Activated T-helper 1 cell treated with anti-CD3 and anti-CD28 coated beads, Interleukin-12 subunit alpha, Interleukin-12 subunit beta, Interleukin-2, Interleukin-4 antibody, amounts not matched to agents 30 ng/mL and 10 ng/mL and 1 ng/mL, durations not matched to agents 14 hours and 24 hours and 36 hours (primary cell): ENCODE measurements at regions not wholly inside any gene's neighbourhood (a gene's known extent, or its start where the extent isn't known, plus 50 kb on each side); places are given as distances from the start of the nearest gene placed in this dataset.

Experiments used
- DNase-seq: peaks from one replicate; pipeline ENCODE4 v3.0.0; 2021; ENCODE audit warnings: low spot score
- H3K27ac Mint-ChIP-seq: one replicate; pipeline ENCODE4 v1.8.0; 2021; ENCODE audit warnings: mild to moderate bottlenecking, mixed read lengths
- H3K27me3 Mint-ChIP-seq: one replicate; pipeline ENCODE4 v1.8.0; 2022; ENCODE audit warnings: mild to moderate bottlenecking, moderate library complexity, mixed read lengths; ENCODE audit not compliant: insufficient read depth
- H3K36me3 Mint-ChIP-seq: one replicate; pipeline ENCODE4 v1.8.0; 2021; ENCODE audit warnings: low read depth, mixed read lengths
- H3K4me1 Mint-ChIP-seq: one replicate; pipeline ENCODE4 v1.8.0; 2021; ENCODE audit warnings: low read depth, mixed read lengths
- H3K4me3 Mint-ChIP-seq: one replicate; pipeline ENCODE4 v1.8.0; 2021; ENCODE audit warnings: mild to moderate bottlenecking, moderate library complexity, mixed read lengths
- H3K9me3 Mint-ChIP-seq: one replicate; pipeline ENCODE4 v1.8.0; 2021; ENCODE audit warnings: mixed read lengths
- intact Hi-C: fragments of 100-400 bp; cut with micrococcal nuclease; formaldehyde crosslinking; loops from one replicate; pipeline ENCODE4 v1.15.1; 2024

DNA sequence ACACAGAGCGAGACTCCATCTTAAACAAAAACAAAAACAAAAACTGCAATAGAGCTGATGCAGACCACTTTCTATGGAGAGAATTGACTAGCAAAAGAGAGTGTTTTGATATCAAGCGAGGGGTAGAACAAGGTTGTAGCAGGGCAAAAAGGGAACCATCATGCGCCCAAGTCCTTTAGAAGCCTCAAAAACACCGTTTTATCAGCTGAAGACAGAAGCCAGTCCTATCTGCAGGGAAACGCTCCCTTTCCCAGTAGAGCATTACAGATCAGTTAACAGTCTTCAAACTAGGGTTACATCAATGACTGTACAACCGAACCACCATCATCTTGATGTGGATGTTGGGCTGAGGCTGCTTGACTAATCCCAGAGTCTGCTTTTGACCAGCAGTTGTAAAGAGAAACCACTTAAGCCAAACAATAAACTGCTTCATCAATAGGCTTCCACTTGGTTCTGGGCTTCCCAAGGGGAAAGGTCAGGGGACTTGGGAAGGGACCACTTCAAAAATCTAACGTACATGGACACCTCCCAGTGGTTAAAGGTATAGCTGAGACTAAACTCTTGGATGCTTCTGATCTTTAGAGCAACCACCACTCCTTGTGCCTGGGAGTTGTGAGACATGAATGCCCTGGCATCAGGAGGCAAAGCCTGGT lies 59.6 kb upstream of the SPDEF start:
- Mint-ChIP-seq H3K4me3 (no peak overlapping the region), H3K27ac (no peak overlapping the region), H3K36me3 (peaks cover 9% of the 10 kb centered on the region)

GRCh38 chr6:34610819-34611477 lies 54.8 kb upstream of the SPDEF start:
- Mint-ChIP-seq H3K27me3 (no peaks in the 10 kb centered on the region), H3K9me3 (no peaks in the 10 kb centered on the region), H3K4me1 (peaks cover 36% of the 10 kb centered on the region), H3K36me3 (peaks cover 13% of the 10 kb centered on the region), H3K4me3 (no peak overlapping the region), H3K27ac (no peak overlapping the region)
- DNase-seq: no peak
- intact Hi-C loops: no loop called here

More for the DNA sequence above, 59.6 kb upstream of the SPDEF start:
- Mint-ChIP-seq H3K4me1 (peaks cover 7% of the 10 kb centered on the region), H3K9me3 (no peaks in the 10 kb centered on the region), H3K27me3 (no peaks in the 10 kb centered on the region)
- intact Hi-C loops: no loop called here
- DNase-seq: no peak

- Mint-ChIP-seq H3K36me3 (peaks cover 11% of the 10 kb centered on the region), H3K4me3 (no peak overlapping the region), H3K9me3 (no peaks in the 10 kb centered on the region), H3K4me1 (peaks cover 36% of the 10 kb centered on the region), H3K27ac (no peak overlapping the region), H3K27me3 (no peaks in the 10 kb centered on the region)
- intact Hi-C loops: loop anchor here (1.0 kb wide), 9 partner anchors 48 to 444 kb away; partner anchors contain the start of genes ILRUN, RPS10 and SMIM29
- no peak for DNase-seq
These were observed 52.4 kb upstream of the SPDEF start for GRCh38 chr6:34608321-34609091.

DNA sequence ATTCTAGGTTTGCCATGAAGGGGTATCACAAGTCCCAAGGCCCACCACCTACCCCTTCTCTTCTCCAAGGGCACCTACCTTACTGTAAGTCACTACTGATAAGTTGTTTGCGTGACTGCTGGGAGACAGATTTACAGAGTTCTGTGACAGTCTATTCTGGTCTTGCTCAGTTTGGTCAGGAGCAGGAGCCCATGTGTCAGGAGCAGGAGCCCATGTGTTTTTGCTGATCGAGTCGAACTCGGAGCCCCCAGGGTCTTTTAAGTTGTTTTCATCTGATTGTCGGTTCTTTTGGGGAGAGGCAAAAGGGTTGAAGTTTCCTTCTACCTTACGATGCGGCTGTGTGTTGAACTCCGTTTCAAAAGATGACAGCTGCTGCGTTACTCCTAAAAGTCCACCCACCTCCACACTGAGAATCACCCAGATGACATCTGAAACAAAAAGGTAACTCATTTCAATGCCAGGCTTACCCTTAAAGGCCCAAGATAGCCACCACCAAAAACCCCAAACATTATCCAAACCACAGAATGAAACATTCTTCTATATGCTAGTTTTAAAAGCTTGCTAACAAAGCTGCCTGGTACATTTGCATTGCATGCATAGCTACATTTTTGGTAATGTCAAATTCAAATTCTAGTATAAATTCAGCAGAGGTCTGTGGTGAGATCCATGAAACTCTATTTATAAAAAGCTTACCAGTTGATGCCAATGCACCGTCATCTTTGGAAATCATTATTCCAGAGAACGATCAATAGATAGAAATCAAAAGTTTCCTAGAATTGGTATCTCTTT lies 50.5 kb upstream of the SPDEF start:
- no peak for DNase-seq
- Mint-ChIP-seq H3K27me3 (no peaks in the 10 kb centered on the region), H3K9me3 (no peaks in the 10 kb centered on the region), H3K4me3 (no peak overlapping the region), H3K27ac (no peak overlapping the region), H3K4me1 (peaks cover 36% of the 10 kb centered on the region), H3K36me3 (peaks cover 11% of the 10 kb centered on the region)
- intact Hi-C loops: no loop called here
